ENCODE measurements at regions not wholly inside any gene's neighbourhood (a gene's known extent, or its start where the extent isn't known, plus 50 kb on each side); places are given as distances from the start of the nearest gene placed in this dataset.

DNA sequence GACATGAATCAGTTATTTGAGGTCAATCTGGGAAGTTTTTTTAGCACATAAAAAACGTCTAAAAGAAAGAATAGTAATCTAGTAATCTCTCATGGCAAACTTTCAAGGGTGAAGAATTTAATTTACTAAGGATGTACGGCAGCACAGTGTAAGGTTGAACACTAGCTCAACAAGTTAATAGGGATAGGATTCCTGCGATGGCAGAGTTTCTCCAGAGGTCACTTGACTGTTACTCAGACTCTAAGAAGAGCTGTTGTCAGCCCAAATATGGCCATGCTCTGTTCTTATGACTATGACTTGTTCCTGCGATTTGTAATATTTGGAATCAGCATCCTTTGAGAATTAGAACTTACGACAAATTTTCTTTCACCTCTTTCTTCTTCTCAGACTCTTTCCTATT lies 553.3 kb upstream of the TNP1 start:
- TF ChIP-seq, protein P1, sequence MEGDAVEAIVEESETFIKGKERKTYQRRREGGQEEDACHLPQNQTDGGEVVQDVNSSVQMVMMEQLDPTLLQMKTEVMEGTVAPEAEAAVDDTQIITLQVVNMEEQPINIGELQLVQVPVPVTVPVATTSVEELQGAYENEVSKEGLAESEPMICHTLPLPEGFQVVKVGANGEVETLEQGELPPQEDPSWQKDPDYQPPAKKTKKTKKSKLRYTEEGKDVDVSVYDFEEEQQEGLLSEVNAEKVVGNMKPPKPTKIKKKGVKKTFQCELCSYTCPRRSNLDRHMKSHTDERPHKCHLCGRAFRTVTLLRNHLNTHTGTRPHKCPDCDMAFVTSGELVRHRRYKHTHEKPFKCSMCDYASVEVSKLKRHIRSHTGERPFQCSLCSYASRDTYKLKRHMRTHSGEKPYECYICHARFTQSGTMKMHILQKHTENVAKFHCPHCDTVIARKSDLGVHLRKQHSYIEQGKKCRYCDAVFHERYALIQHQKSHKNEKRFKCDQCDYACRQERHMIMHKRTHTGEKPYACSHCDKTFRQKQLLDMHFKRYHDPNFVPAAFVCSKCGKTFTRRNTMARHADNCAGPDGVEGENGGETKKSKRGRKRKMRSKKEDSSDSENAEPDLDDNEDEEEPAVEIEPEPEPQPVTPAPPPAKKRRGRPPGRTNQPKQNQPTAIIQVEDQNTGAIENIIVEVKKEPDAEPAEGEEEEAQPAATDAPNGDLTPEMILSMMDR (IDR thresholded peaks at IDR 0.05), result no peak
- TF ChIP-seq POLR2A (IDR thresholded peaks at IDR 0.05), result no peak

Data from body of pancreas (tissue), 4 donors.